ENCODE measurements at regions not wholly inside any gene's neighbourhood (a gene's known extent, or its start where the extent isn't known, plus 50 kb on each side); places are given as distances from the start of the nearest gene placed in this dataset.
"Not testable (repeated sequence)": the region's sequence is repeated elsewhere in the genome, so short reads cannot be mapped to it uniquely, and the experiment has no call there.

- DNase-seq (ENCODE audit: low spot score), result no peak
Observed at GRCh38 chr4:87716371-87717265, 66.5 kb downstream of the DMP1 start.

GRCh38 chr4:87717276-87718031, 67.4 kb downstream of the DMP1 start:
- DNase-seq (ENCODE audit: low spot score), result no peak

GRCh38 chr4:87718217-87718835, 68.2 kb downstream of the DMP1 start:
- no peak for DNase-seq (ENCODE audit: low spot score)

- no peak for DNase-seq (ENCODE audit: low spot score)
Observed at GRCh38 chr4:87720094-87720691, 70.1 kb downstream of the DMP1 start.

GRCh38 chr4:87725287-87725686, 74.1 kb upstream of the IBSP start:
- not testable (repeated sequence) for DNase-seq (ENCODE audit: low spot score)

- DNase-seq (ENCODE audit: low spot score), result no peak
Observed at GRCh38 chr4:87732033-87732765, 67.2 kb upstream of the IBSP start.

GRCh38 chr4:87734084-87734483, 65.3 kb upstream of the IBSP start:
- no peak for DNase-seq (ENCODE audit: low spot score)

GRCh38 chr4:87734936-87735335, 64.4 kb upstream of the IBSP start:
- DNase-seq (ENCODE audit: low spot score), result no peak

GRCh38 chr4:87738483-87738882, 60.9 kb upstream of the IBSP start:
- no peak for DNase-seq (ENCODE audit: low spot score)

- peak; percentile 2 for DNase-seq (ENCODE audit: low spot score)
Observed at GRCh38 chr4:87739494-87739893, 59.9 kb upstream of the IBSP start.

GRCh38 chr4:87745064-87745807, 54.1 kb upstream of the IBSP start:
- DNase-seq (ENCODE audit: low spot score), result no peak

GRCh38 chr4:87746001-87746400, 53.4 kb upstream of the IBSP start:
- no peak for DNase-seq (ENCODE audit: low spot score)

Small RNAs in the stretch of these regions (small RNA-seq; reads per million reads assigned to genes)
- 0 reads per million in 2 experiments for gene RF00019
